HepG2 (cell line): ENCODE measurements at regions not wholly inside any gene's neighbourhood (a gene's known extent, or its start where the extent isn't known, plus 50 kb on each side); places are given as distances from the start of the nearest gene placed in this dataset.

Experiments
- ATAC-seq: fragments of 200-7000 bp; cut with Tn5 transposase; 3 replicates; pipeline ENCODE4 v1.9.1; 2020; ENCODE audit warnings: mild to moderate bottlenecking, moderate library complexity
- BruUV-seq: library from RNA; stranded (reverse); fragments of 400-500 nt; replicated peaks from 2 replicates; lab custom pipeline; 2021; lab: Mats Ljungman, UMichigan
- CTCF ChIA-PET: fragments of 300-600 bp; formaldehyde crosslinking; extraction: SDS; loops from one replicate; lab custom pipeline; 2021; ENCODE audit warnings: low total read pairs, inconsistent platforms, low intra/inter-chr PET ratio; lab: Yijun Ruan, JAX
- POLR2A ChIA-PET: fragments of 350-600 bp; sonication (Branson Sonifier 250); formaldehyde crosslinking; loops from one replicate; lab custom pipeline; 2020; ENCODE audit warnings: antibody characterized with exemption, inconsistent platforms; lab: Yijun Ruan, JAX
- DNase-seq: peaks from one replicate; pipeline ENCODE4 v3.0.0-alpha.2; 2015; ENCODE audit warnings: low spot score
- FAIRE-seq: peaks from 3 replicates; lab custom pipeline; 2011; peaks lifted over from hg19 to GRCh38; lab: Jason Lieb, UNC
- H2AFZ ChIP-seq: one replicate; pipeline ENCODE4 v1.6.1; 2011; ENCODE audit warnings: low read length, inconsistent platforms
- H3K27ac ChIP-seq: fragments of 300-600 bp; 3 replicates; pipeline ENCODE4 v1.8.0; 2011; ENCODE audit warnings: mixed run types, mild to moderate bottlenecking, mixed read lengths, low read length, inconsistent platforms; ENCODE audit not compliant: insufficient read depth; ENCODE audit errors: extremely low read length
- H3K27me3 ChIP-seq, 2 experiments: fragments of 200-600 bp in 1 of 2; 2 replicates in 1 of 2; 3 replicates in 1 of 2; pipeline versions ENCODE4 v1.6.0 to v1.8.0; 2011; ENCODE audit warnings: low read length in 2 of 2, mild to moderate bottlenecking in 2 of 2, moderate library complexity in 2 of 2, inconsistent platforms in 1 of 2; ENCODE audit not compliant: insufficient read depth in 2 of 2, control insufficient read depth in 1 of 2
- H3K36me3 ChIP-seq, 2 experiments: fragments of 200-600 bp in 1 of 2; replicated peaks in 1 of 2; 2 replicates in 1 of 2; 3 replicates in 1 of 2; pipeline versions ENCODE4 v1.5.1 to v1.8.0; 2011; ENCODE audit warnings: low read length in 2 of 2, inconsistent platforms in 1 of 2; ENCODE audit not compliant: insufficient read depth in 2 of 2, control insufficient read depth in 1 of 2
- H3K4me1 ChIP-seq: 2 replicates; pipeline ENCODE4 v1.5.1; 2012; ENCODE audit warnings: low read length, inconsistent platforms; ENCODE audit not compliant: insufficient read depth
- H3K4me2 ChIP-seq: 2 replicates; pipeline ENCODE4 v1.6.0; 2011; ENCODE audit warnings: low read depth, low read length, inconsistent platforms
- H3K4me3 ChIP-seq, 3 experiments: fragments of 200-600 bp in 1 of 3; sonication (generic), shearing (Covaris generic) in 1 of 3; replicated peaks in 1 of 3; 2 replicates each; pipeline ENCODE4 v1.5.1; 2011 to 2016; ENCODE audit warnings: low read length in 3 of 3, inconsistent platforms in 2 of 3, low read depth in 2 of 3, mild to moderate bottlenecking in 2 of 3, control low read depth in 1 of 3, mixed read lengths in 1 of 3; ENCODE audit not compliant: insufficient read depth in 1 of 3
- H3K79me2 ChIP-seq: one replicate; pipeline ENCODE4 v1.6.1; 2011; ENCODE audit warnings: low read length, inconsistent platforms; ENCODE audit not compliant: insufficient read depth
- H3K9ac ChIP-seq: 2 replicates; pipeline ENCODE4 v1.6.0; 2011; ENCODE audit warnings: mild to moderate bottlenecking, low read depth, low read length, inconsistent platforms; ENCODE audit not compliant: insufficient read depth
- H3K9me3 ChIP-seq: 2 replicates; pipeline ENCODE4 v1.5.1; 2012; ENCODE audit warnings: mild to moderate bottlenecking, low read length
- H4K20me1 ChIP-seq: 2 replicates; pipeline ENCODE4 v1.6.0; 2011; ENCODE audit warnings: inconsistent platforms, mild to moderate bottlenecking, low read length, moderate library complexity; ENCODE audit not compliant: insufficient read depth
- ARID3A ChIP-seq: IDR thresholded peaks from 2 replicates; pipeline ENCODE4 v1.6.1; 2012; ENCODE audit warnings: low read depth, low read length, improper control_type of control experiment
- CTCF ChIP-seq: sonication (generic); formaldehyde crosslinking; IDR thresholded peaks from 2 replicates; pipeline ENCODE4 v1.5.0; 2020; ENCODE audit warnings: mild to moderate bottlenecking, missing genetic modification reagents, moderate library complexity
- HNRNPH1 ChIP-seq: fragments of 200-400 bp; formaldehyde crosslinking; optimal IDR thresholded peaks from 2 replicates; pipeline ENCODE3; 2017; ENCODE audit warnings: mild to moderate bottlenecking, low read depth, low read length
- HNRNPK ChIP-seq: fragments of 200-400 bp; formaldehyde crosslinking; IDR thresholded peaks from 2 replicates; pipeline ENCODE4 v1.6.1; 2018; ENCODE audit warnings: low read length, low read depth, moderate library complexity, mild to moderate bottlenecking; ENCODE audit not compliant: poor library complexity, severe bottlenecking
- NFYC ChIP-seq: IDR thresholded peaks from 2 replicates; pipeline ENCODE4 v1.6.1; 2016; ENCODE audit warnings: missing genetic modification reagents, missing compliant biosample characterization
- POLR2G ChIP-seq: fragments of 200-400 bp; formaldehyde crosslinking; IDR thresholded peaks from 2 replicates; pipeline ENCODE4 v1.6.1; 2018; ENCODE audit warnings: mild to moderate bottlenecking, low read depth, low read length, moderate library complexity
- ZBTB7A ChIP-seq: sonication (generic); formaldehyde crosslinking; IDR thresholded peaks from 2 replicates; pipeline ENCODE4 v1.8.0; 2022; ENCODE audit warnings: mild to moderate bottlenecking, missing genetic modification reagents
- ZNF225 ChIP-seq: sonication (generic); formaldehyde crosslinking; IDR thresholded peaks from 2 replicates; pipeline ENCODE4 v1.4.0; 2020; ENCODE audit warnings: mild to moderate bottlenecking, missing genetic modification reagents
- ZNF607 ChIP-seq: sonication (generic); formaldehyde crosslinking; IDR thresholded peaks from 2 replicates; pipeline ENCODE4 v1.5.1; 2020; ENCODE audit warnings: missing genetic modification reagents, mild to moderate bottlenecking, borderline replicate concordance
- ZNF660 ChIP-seq: sonication (generic); formaldehyde crosslinking; IDR thresholded peaks from 2 replicates; pipeline ENCODE4 v1.5.1; 2020; ENCODE audit warnings: mild to moderate bottlenecking, low read depth, missing genetic modification reagents, borderline replicate concordance
- ZXDC ChIP-seq: sonication (generic); formaldehyde crosslinking; IDR thresholded peaks from 2 replicates; pipeline ENCODE4 v1.5.0; 2020; ENCODE audit warnings: mild to moderate bottlenecking, missing genetic modification reagents
- WGBS: methylation state at CpG from one replicate; pipeline ENCODE4 v1.1.6; 2017; ENCODE audit warnings: low lambda C conversion rate; 5-methylcytosine and 5-hydroxymethylcytosine counted together
- in situ Hi-C: cut with HindIII; loops from 2 replicates; pipeline ENCODE4 v1.10.0; 2017; ENCODE audit warnings: low pct_unique_long_range_greater_than_20kb; ENCODE audit not compliant: extremely low pct_ligation_motif_present
- intact Hi-C: fragments of 100-400 bp; cut with micrococcal nuclease; formaldehyde crosslinking; loops from one replicate; pipeline ENCODE4 v1.10.0; 2022; ENCODE audit not compliant: unreplicated experiment

- ChIA-PET POLR2A (no interaction called here), CTCF (no interaction called here)
- Histone ChIP-seq H3K79me2 (no peaks in the 10 kb centered on the region), H3K27ac (no peak overlapping the region), H3K9ac (no peak overlapping the region), H3K4me1 (no peaks in the 10 kb centered on the region), H3K4me2 (no peak overlapping the region), H4K20me1 (no peaks in the 10 kb centered on the region), H3K36me3 (no peaks in the 10 kb centered on the region), H3K4me3 (no peak overlapping the region), H2AFZ (no peak overlapping the region), H3K9me3 (no peaks in the 10 kb centered on the region), H3K27me3 (no peaks in the 10 kb centered on the region; a peak in 1 of 5 replicates)
- intact Hi-C loops = no loop called here
- no peak for ATAC-seq
- no peak for DNase-seq
- BruUV-seq = no TSS peak
- in situ Hi-C loops = no loop called here
- WGBS = 18% methylated on average over 4 of the region's 4 CpGs
- TF ChIP-seq ARID3A = no peak
- no peak for TF ChIP-seq HNRNPH1
- FAIRE-seq = no peak
Measured at GRCh38 chr2:122080316-122080715, 324.9 kb downstream of the TSN start.

GRCh38 chr2:122080871-122081270 is 325.4 kb downstream of the TSN start:
- Histone ChIP-seq H3K9me3 (no peaks in the 10 kb centered on the region), H3K27me3 (no peaks in the 10 kb centered on the region; a peak in 1 of 5 replicates), H4K20me1 (no peaks in the 10 kb centered on the region), H3K9ac (no peak overlapping the region), H3K36me3 (no peaks in the 10 kb centered on the region), H3K4me2 (no peak overlapping the region), H3K79me2 (no peaks in the 10 kb centered on the region), H3K27ac (no peak overlapping the region), H3K4me1 (no peaks in the 10 kb centered on the region), H3K4me3 (no peak overlapping the region), H2AFZ (no peak overlapping the region)
- BruUV-seq = no TSS peak
- ATAC-seq = no peak
- TF ChIP-seq HNRNPK = no peak
- no peak for TF ChIP-seq ZNF225
- TF ChIP-seq POLR2G = no peak
- no peak for TF ChIP-seq NFYC (CRISPR knock-in tag)
- no peak for TF ChIP-seq ZNF660 (CRISPR knock-in tag)
- no peak for TF ChIP-seq ZXDC
- TF ChIP-seq ZBTB7A (CRISPR knock-in tag) = no peak
- TF ChIP-seq CTCF = no peak
- TF ChIP-seq ZNF607 = no peak
- DNase-seq = no peak
- 16% methylated on average over 2 of the region's 2 CpGs for WGBS
- intact Hi-C loops (no loop called here), in situ Hi-C loops (no loop called here)
- ChIA-PET CTCF (no interaction called here), POLR2A (no interaction called here)
- no peak for FAIRE-seq
